ENCODE measurements at regions not wholly inside any gene's neighbourhood (a gene's known extent, or its start where the extent isn't known, plus 50 kb on each side); places are given as distances from the start of the nearest gene placed in this dataset.

GRCh38 chr1:234779160-234779538, 169.2 kb upstream of the IRF2BP2 start:
- DNase-seq (ENCODE audit: low read depth): no peak

- no peak for DNase-seq (ENCODE audit: low read depth)
Observed at GRCh38 chr1:234778221-234779159, 168.5 kb upstream of the IRF2BP2 start.

- no peak for DNase-seq (ENCODE audit: low read depth)
Observed at GRCh38 chr1:234777856-234778220, 167.9 kb upstream of the IRF2BP2 start.

GRCh38 chr1:234776876-234777855, 167.2 kb upstream of the IRF2BP2 start:
- no peak for DNase-seq (ENCODE audit: low read depth)

- no peak for DNase-seq (ENCODE audit: low read depth)
Observed at GRCh38 chr1:234776256-234776875, 166.4 kb upstream of the IRF2BP2 start.

- DNase-seq (ENCODE audit: low read depth): no peak
Observed at GRCh38 chr1:234775477-234776246, 165.7 kb upstream of the IRF2BP2 start.

- peak; percentile 88 for DNase-seq (ENCODE audit: low read depth)
Observed at GRCh38 chr1:234774971-234775370, 165.0 kb upstream of the IRF2BP2 start.

GRCh38 chr1:234773936-234774677, 164.1 kb upstream of the IRF2BP2 start:
- no peak for DNase-seq (ENCODE audit: low read depth)

GRCh38 chr1:234772345-234773147, 162.6 kb upstream of the IRF2BP2 start:
- peak; percentile 99 for DNase-seq (ENCODE audit: low read depth)

GRCh38 chr1:234771642-234772344, 161.8 kb upstream of the IRF2BP2 start:
- peak; percentile 15 for DNase-seq (ENCODE audit: low read depth)

GRCh38 chr1:234770924-234771540, 161.1 kb upstream of the IRF2BP2 start:
- no peak for DNase-seq (ENCODE audit: low read depth)

GRCh38 chr1:234769986-234770795, 160.2 kb upstream of the IRF2BP2 start:
- no peak for DNase-seq (ENCODE audit: low read depth)

- no peak for DNase-seq (ENCODE audit: low read depth)
Observed at GRCh38 chr1:234769284-234769985, 159.5 kb upstream of the IRF2BP2 start.

- DNase-seq (ENCODE audit: low read depth): no peak
Observed at GRCh38 chr1:234768569-234769283, 158.7 kb upstream of the IRF2BP2 start.

- DNase-seq (ENCODE audit: low read depth): no peak
Observed at GRCh38 chr1:234768171-234768568, 158.2 kb upstream of the IRF2BP2 start.

GRCh38 chr1:234765672-234766071, 155.7 kb upstream of the IRF2BP2 start:
- DNase-seq (ENCODE audit: low read depth): no peak
